NCI-H345 (cell line): ENCODE measurements at regions not wholly inside any gene's neighbourhood (a gene's known extent, or its start where the extent isn't known, plus 50 kb on each side); places are given as distances from the start of the nearest gene placed in this dataset.
A peak's percentile ranks its signal among the peaks of the same experiment; 100 is the strongest.

Experiments used
- DNase-seq: peaks from one replicate; lab custom pipeline; 2025; lab: John Stamatoyannopoulos, UW

GRCh38 chr5:23084815-23085214 is 231.7 kb upstream of the CDH12 start:
- peak; percentile 31 for DNase-seq

DNA sequence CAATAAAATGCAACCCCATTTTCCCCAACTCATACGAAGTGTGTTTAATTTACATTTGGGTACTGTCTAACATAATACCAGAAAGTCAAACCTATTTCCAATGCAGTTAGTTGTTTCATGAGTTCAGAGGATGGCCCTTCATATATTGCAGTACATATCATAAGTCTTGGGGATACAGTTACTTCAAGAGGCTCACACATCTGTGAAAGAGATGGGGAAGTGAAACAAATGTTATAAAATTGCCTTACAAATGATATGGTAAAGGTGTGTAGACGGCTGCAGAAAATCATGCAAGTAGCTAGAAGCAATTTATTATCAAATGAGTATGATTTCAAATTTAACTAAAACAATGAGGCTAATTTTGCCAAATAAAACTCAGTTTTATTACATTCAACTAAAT is 219.0 kb upstream of the CDH12 start:
- no peak for DNase-seq

GRCh38 chr5:23071682-23072081 is 218.5 kb upstream of the CDH12 start:
- DNase-seq, result no peak

DNA sequence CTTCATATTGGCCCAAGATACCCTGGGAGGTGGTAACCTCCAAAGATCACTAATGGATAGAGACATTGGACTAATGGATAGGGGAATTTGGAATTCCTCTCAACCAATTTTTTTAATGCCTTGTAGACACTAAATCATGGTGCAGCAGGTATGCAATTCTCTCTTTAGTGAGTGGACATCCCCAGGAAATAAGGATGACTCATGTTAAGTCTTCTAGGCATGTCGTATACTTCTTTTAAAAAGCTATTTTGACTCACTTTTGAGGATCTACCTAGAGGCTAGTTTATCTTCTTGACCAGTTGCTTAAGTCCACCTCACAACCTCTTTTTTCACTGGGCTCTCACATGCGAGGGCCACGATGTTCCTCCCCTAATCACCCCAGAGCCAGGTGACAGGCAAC is 211.6 kb upstream of the CDH12 start:
- DNase-seq, result no peak

DNA sequence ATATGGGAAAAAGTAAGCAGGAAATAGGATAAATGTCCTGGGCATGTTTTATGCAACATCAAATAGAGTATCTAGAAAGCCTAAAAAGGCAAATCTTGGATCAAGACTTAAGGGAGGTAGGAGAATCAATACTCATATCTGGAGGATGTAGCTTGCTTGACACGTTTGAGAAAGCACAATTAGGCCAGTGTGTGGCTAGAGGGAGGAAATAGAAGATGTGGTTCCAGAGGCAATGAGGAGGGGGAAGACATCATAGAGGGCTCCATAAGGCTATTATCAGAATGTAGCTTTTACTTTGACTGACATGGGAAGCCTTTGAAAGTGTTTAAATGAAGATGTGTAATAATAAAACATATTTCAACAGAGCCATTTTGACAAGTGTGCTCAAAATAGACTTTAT is 200.7 kb upstream of the CDH12 start:
- DNase-seq, result no peak

DNA sequence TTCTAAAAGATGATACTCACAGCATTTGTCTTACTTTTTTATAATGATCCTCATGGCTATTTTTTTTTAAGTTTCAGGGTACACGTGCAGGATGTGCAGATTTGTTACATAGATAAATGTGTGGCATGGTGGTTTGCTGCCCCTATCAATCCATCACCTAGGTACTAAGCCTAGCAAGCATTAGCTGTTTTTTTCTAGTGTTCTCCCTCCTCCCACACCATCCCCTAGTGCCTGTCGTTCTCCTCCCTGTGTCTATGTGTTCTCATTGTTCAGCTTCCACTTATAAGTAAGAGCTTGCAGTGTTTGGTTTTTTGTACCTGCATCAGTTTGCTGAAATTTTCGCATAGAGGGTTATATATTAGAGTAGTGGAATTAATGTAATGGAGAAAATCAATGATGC is 189.1 kb upstream of the CDH12 start:
- peak; percentile 28 for DNase-seq

GRCh38 chr5:23035555-23036090 is 182.5 kb upstream of the CDH12 start:
- DNase-seq, result no peak

GRCh38 chr5:23033864-23034263 is 180.7 kb upstream of the CDH12 start:
- no peak for DNase-seq

GRCh38 chr5:23029290-23029689 is 176.1 kb upstream of the CDH12 start:
- no peak for DNase-seq

DNA sequence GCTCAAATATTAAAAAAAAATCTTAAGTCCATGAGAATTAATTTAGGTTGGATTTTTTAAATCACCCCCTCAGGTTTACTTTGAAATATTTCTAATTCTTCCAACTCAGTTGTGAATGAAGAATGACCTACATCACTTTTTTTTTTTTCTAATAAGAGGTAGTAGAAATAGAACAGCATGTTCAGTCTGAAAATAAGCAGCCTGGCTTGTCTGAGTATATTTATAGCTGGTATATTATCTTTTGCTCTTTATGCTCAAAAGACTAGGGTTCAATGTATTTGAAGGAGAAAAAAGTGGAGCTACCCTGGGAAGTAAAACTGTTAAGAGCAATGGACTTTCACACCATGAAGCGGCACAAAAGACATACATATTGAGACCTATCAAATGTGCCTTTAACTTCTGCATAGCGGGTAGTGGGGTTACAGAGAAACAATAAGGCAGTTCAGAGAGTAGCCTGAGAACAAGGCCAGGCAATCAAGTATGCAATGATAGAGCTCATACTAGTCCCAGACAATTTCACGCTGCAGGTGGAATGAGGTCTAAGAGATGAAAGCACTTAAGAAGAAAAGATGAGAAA is 175.4 kb upstream of the CDH12 start:
- no peak for DNase-seq

DNA sequence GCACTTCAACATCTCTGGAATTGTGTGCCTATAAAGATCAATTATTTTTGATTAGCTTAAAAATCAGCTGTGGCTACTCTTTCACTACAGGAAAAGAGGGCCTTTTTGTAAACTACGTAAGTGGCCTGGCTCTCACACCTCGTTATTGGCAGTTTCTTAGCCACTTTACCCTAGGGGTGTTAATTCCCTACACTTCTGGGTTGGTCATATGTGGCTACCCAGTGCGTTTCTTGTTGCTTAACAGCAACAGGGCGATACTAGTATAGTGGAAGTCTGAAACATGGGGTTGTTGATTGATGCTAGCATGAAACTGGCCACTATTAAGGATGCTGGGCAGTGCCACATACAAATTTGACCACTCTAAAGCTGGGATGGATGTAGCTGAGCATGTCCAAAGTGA is 174.7 kb upstream of the CDH12 start:
- DNase-seq, result no peak

GRCh38 chr5:23027331-23027730 is 174.2 kb upstream of the CDH12 start:
- no peak for DNase-seq

DNA sequence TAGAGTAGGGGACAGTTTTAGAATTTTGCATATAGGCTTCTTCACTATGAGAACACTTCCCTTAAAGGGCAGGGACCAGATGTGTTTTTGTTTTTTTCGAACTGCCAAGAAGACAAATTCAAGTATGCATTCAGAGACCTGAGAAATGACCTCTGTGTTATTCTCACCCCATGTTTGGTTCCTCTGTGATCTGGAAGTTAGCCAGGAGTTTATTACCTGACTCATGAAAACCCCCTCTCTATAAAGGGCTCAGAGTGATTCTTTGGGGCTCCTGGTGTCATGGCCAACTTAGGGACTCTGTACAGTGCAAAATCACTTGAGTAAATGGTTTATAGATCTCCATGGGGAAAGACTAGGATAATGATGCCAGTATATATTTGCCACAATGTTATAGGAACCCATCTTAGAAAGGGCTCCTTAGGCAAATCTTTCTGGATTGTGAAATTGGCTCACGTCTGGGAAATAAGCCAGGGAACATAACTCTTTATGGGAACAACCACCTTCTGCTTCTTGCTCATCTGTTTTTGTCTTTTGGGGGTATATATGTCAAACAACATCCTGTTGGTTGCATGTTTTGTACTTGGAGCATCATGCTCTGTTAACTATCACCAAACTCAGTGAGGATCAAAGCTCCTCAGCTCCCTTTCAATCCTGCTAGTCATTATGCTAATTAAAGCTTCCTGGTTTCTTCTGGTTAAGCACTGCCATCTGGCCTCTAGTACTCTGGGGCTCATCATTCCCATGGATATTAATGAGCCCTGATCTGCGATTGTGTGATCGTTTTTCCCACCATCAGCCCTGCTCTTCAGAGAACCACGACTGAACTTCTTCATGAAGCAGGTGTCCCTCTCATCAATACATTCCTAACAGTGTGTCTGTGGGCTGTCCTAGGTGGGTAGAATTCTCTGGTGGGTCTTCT is 173.4 kb upstream of the CDH12 start:
- no peak for DNase-seq

DNA sequence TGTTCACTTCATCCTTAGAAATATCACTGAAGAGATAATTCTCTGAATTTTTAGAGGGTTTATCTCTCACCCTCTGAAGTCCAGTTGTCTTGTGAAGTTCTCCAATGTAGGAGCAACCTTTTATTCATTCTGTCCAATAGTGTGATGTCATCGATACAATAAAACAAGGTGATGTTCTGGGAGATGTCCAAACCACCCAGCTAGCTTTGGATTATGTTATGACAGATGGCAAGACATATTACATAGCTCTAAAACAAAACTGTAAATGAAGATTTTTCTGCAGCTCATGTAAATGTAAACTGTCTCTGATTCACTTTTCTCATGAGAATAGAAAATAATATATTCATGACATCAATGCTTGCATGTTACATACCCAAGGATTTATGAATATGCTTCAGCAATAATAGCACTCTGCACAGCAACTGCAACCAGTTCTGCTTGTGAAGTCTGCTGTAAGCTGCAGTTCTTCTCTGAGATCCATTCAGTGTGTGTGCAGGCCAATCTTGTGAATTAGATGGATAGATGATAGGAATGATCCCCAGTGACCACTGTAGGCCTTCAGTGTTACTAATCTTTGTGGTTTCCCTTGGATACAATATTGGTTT is 172.6 kb upstream of the CDH12 start:
- DNase-seq, result no peak

GRCh38 chr5:23024470-23024869 is 171.3 kb upstream of the CDH12 start:
- DNase-seq, result no peak

DNA sequence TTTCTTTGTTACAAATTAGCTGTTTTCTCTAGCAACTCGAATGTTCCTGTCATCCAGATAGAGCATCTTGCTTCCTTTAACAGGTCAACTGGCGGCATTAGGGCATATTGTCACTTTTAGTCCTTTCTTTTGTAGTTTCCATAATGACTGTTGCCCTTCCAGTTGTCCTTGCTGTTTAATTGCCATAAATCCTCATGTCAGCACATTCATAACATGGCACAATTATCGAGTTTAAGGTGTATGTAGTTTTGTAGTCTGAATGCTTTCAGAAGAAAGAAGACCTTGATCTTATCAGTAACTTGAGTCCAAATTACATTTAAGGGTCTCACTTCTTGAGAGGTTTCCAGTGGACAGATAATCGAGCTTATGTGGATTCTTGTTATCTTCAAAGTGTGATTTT is 161.7 kb upstream of the CDH12 start:
- DNase-seq, result no peak

- peak; percentile 59 for DNase-seq
Observed at GRCh38 chr5:23014266-23014665, 161.1 kb upstream of the CDH12 start.

- peak; percentile 13 for DNase-seq
Observed at GRCh38 chr5:23013395-23013998, 160.4 kb upstream of the CDH12 start.

- DNase-seq, result no peak
Observed at GRCh38 chr5:23012842-23013241, 159.7 kb upstream of the CDH12 start.

DNA sequence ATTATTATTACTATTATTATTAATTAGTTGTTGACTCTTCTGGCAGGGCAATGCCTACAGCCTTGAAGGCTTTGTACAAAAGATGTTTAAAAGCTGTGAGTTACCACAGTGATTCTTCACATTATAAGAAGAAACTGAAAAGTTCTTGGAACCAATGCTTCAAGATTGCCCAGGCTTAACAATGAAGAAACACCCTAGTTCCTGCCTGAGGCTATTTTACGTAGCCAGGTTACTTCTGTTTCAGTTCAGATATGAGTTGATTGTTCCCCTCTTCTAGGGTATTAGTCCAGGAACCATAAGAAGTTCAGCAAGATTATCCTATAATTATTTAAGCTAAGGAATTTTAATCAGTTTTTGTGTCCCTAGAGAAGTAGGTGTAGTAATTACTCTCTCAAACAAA is 154.6 kb upstream of the CDH12 start:
- no peak for DNase-seq

GRCh38 chr5:23007236-23007635 is 154.1 kb upstream of the CDH12 start:
- DNase-seq, result no peak

DNA sequence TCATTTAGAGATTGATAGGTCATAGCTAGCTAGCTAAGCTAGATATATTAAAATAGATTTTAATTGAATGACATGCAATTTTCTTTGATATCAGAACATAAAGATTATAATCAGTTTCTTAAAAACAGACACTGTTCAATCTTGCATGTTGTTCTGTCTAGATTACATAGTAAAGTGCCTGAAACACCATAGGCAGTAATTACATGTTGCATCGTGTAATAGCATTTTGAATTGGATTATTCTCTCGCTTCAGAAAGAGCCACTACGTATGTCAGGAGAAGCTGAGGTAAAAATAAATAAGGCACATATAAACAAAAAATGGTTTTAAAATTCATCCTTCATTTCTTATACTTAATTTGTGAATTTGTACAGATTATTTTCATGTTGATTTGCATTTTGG is 148.0 kb upstream of the CDH12 start:
- no peak for DNase-seq

DNA sequence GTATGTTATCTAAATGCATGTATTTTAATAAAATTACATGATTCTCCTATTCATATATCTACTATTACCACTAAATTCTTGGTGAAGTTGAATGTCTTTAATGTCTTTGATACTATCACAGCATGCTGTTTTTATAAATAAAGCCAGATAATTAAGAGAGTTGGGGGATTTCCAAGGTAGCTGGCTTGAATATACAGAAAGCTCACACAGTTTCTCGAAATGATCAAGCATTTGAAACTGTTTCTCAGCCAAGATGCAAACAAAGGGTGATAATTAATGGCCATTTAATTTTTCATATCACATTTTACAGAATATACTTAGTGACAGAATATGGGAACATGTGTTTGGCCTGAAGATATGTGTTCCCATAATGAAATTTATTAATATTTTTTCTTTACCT is 145.6 kb upstream of the CDH12 start:
- DNase-seq, result no peak
